Parathyroid adenoma (tissue), 2 donors: ENCODE measurements at regions not wholly inside any gene's neighbourhood (a gene's known extent, or its start where the extent isn't known, plus 50 kb on each side); places are given as distances from the start of the nearest gene placed in this dataset.
"Not testable (repeated sequence)": the region's sequence is repeated elsewhere in the genome, so short reads cannot be mapped to it uniquely, and the experiment has no call there.

ENCODE experiments used
- H2AFZ ChIP-seq: fragments of 300-600 bp; sonication (generic); one replicate; pipeline ENCODE4 v1.7.0; 2017; ENCODE audit warnings: antibody characterized with exemption, mild to moderate bottlenecking
- H3K27ac ChIP-seq: fragments of 300-600 bp; sonication (generic); one replicate; pipeline ENCODE4 v1.7.0; 2017
- H3K27me3 ChIP-seq: fragments of 300-600 bp; sonication (generic); one replicate; pipeline ENCODE4 v1.7.0; 2017; ENCODE audit warnings: low read length; ENCODE audit not compliant: control insufficient read depth, insufficient read depth
- H3K36me3 ChIP-seq: fragments of 300-600 bp; sonication (generic); one replicate; pipeline ENCODE4 v1.7.0; 2017; ENCODE audit warnings: low read length; ENCODE audit not compliant: control insufficient read depth, insufficient read depth
- H3K4me1 ChIP-seq: fragments of 300-600 bp; sonication (generic); one replicate; pipeline ENCODE4 v1.7.0; 2017; ENCODE audit warnings: control low read depth
- H3K4me2 ChIP-seq: fragments of 300-600 bp; sonication (generic); one replicate; pipeline ENCODE4 v1.7.0; 2017; ENCODE audit warnings: low read length
- H3K4me3 ChIP-seq: fragments of 300-600 bp; sonication (generic); one replicate; pipeline ENCODE4 v1.7.0; 2017; ENCODE audit warnings: low read depth, low read length
- H3K79me2 ChIP-seq: fragments of 300-600 bp; sonication (generic); one replicate; pipeline ENCODE4 v1.7.0; 2017; ENCODE audit warnings: control low read depth
- H3K9ac ChIP-seq: fragments of 300-600 bp; sonication (generic); one replicate; pipeline ENCODE4 v1.7.0; 2017; ENCODE audit warnings: mild to moderate bottlenecking
- H3K9me3 ChIP-seq: fragments of 300-600 bp; sonication (generic); one replicate; pipeline ENCODE4 v1.7.0; 2017; ENCODE audit warnings: low read length; ENCODE audit not compliant: control insufficient read depth
- TF ChIP-seq, protein P1 (sequence below): fragments of 300-600 bp; sonication (generic); IDR thresholded peaks from one replicate; pipeline ENCODE4 v1.7.0; 2017; ENCODE audit warnings: antibody characterized with exemption, mild to moderate bottlenecking
- donor health status: primary hyperparathyroidism.

GRCh38 chr5:126125407-126125806 lies 297.8 kb upstream of the GRAMD2B start:
- H3K36me3 ChIP-seq = no peaks in the 10 kb centered on the region
- H2AFZ ChIP-seq = no peak overlapping the region
- no peak overlapping the region for H3K27ac ChIP-seq
- no peaks in the 10 kb centered on the region for H3K4me1 ChIP-seq
- no peak overlapping the region for H3K4me2 ChIP-seq
- no peak overlapping the region for H3K4me3 ChIP-seq
- no peaks in the 10 kb centered on the region for H3K27me3 ChIP-seq
- H3K9me3 ChIP-seq = no peaks in the 10 kb centered on the region
- TF ChIP-seq, protein P1, sequence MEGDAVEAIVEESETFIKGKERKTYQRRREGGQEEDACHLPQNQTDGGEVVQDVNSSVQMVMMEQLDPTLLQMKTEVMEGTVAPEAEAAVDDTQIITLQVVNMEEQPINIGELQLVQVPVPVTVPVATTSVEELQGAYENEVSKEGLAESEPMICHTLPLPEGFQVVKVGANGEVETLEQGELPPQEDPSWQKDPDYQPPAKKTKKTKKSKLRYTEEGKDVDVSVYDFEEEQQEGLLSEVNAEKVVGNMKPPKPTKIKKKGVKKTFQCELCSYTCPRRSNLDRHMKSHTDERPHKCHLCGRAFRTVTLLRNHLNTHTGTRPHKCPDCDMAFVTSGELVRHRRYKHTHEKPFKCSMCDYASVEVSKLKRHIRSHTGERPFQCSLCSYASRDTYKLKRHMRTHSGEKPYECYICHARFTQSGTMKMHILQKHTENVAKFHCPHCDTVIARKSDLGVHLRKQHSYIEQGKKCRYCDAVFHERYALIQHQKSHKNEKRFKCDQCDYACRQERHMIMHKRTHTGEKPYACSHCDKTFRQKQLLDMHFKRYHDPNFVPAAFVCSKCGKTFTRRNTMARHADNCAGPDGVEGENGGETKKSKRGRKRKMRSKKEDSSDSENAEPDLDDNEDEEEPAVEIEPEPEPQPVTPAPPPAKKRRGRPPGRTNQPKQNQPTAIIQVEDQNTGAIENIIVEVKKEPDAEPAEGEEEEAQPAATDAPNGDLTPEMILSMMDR = no peak
- no peak overlapping the region for H3K9ac ChIP-seq
- no peaks in the 10 kb centered on the region for H3K79me2 ChIP-seq

- TF ChIP-seq, protein P1 = no peak
- H3K9ac ChIP-seq = no peak overlapping the region
- H2AFZ ChIP-seq = no peak overlapping the region
- no peaks in the 10 kb centered on the region for H3K79me2 ChIP-seq
- H3K4me1 ChIP-seq = no peaks in the 10 kb centered on the region
- H3K36me3 ChIP-seq = no peaks in the 10 kb centered on the region
- no peak overlapping the region for H3K4me3 ChIP-seq
- H3K4me2 ChIP-seq = no peak overlapping the region
- no peaks in the 10 kb centered on the region for H3K27me3 ChIP-seq
- H3K27ac ChIP-seq = no peak overlapping the region
- H3K9me3 ChIP-seq = no peaks in the 10 kb centered on the region
Observed at GRCh38 chr5:126126574-126126973, 296.6 kb upstream of the GRAMD2B start.

- not testable (repeated sequence) for H3K27me3 ChIP-seq, H3K27ac ChIP-seq, H3K9me3 ChIP-seq, H3K79me2 ChIP-seq, H3K9ac ChIP-seq, H3K4me2 ChIP-seq, H3K4me3 ChIP-seq, H3K4me1 ChIP-seq, H3K36me3 ChIP-seq, H2AFZ ChIP-seq
Observed at GRCh38 chr5:126127371-126127770, 295.8 kb upstream of the GRAMD2B start.

- Histone ChIP-seq H3K27ac (no peak overlapping the region), H3K4me1 (no peaks in the 10 kb centered on the region), H3K36me3 (no peaks in the 10 kb centered on the region), H3K27me3 (no peaks in the 10 kb centered on the region), H3K9ac (no peak overlapping the region), H3K9me3 (no peaks in the 10 kb centered on the region), H3K4me3 (no peak overlapping the region), H3K79me2 (no peaks in the 10 kb centered on the region), H2AFZ (no peak overlapping the region), H3K4me2 (no peak overlapping the region)
- TF ChIP-seq, protein P1 = no peak
Observed at GRCh38 chr5:126129431-126129830, 293.8 kb upstream of the GRAMD2B start.

- no peaks in the 10 kb centered on the region for H3K79me2 ChIP-seq
- H2AFZ ChIP-seq = no peak overlapping the region
- no peak overlapping the region for H3K9ac ChIP-seq
- no peaks in the 10 kb centered on the region for H3K9me3 ChIP-seq
- H3K27me3 ChIP-seq = no peaks in the 10 kb centered on the region
- no peaks in the 10 kb centered on the region for H3K36me3 ChIP-seq
- TF ChIP-seq, protein P1 = no peak
- no peak overlapping the region for H3K4me3 ChIP-seq
- H3K27ac ChIP-seq = no peak overlapping the region
- no peaks in the 10 kb centered on the region for H3K4me1 ChIP-seq
- no peak overlapping the region for H3K4me2 ChIP-seq
Observed at GRCh38 chr5:126133424-126133823, 289.8 kb upstream of the GRAMD2B start.
